Neural cell (in vitro differentiated cells): ENCODE measurements at regions not wholly inside any gene's neighbourhood (a gene's known extent, or its start where the extent isn't known, plus 50 kb on each side); places are given as distances from the start of the nearest gene placed in this dataset.

Experiments used
- EP300 ChIP-seq: fragments of 450-650 bp; conservative IDR thresholded peaks from 2 replicates; pipeline ENCODE4 v1.6.1; 2014; ENCODE audit warnings: antibody characterized with exemption, mild to moderate bottlenecking, moderate library complexity; ENCODE audit not compliant: poor library complexity, severe bottlenecking
- EZH2 ChIP-seq: fragments of 200-600, 300-800 bp; shearing (Covaris generic), sonication (generic); IDR thresholded peaks from 2 replicates; pipeline ENCODE4 v1.6.1; 2014; ENCODE audit warnings: antibody characterized with exemption, low read length, borderline replicate concordance, mild to moderate bottlenecking; ENCODE audit not compliant: insufficient read depth, poor library complexity, severe bottlenecking
- MXI1 ChIP-seq: fragments of 450-650 bp; conservative IDR thresholded peaks from 2 replicates; pipeline ENCODE4 v1.6.1; 2014; ENCODE audit warnings: antibody characterized with exemption, mild to moderate bottlenecking; ENCODE audit not compliant: poor library complexity, severe bottlenecking
- RAD21 ChIP-seq: fragments of 450-650 bp; conservative IDR thresholded peaks from 2 replicates; pipeline ENCODE4 v1.6.1; 2014; ENCODE audit warnings: antibody characterized with exemption, mild to moderate bottlenecking, moderate library complexity
- TF ChIP-seq, protein P1 (sequence below): fragments of 450-650 bp; IDR thresholded peaks from 2 replicates; pipeline ENCODE4 v1.5.1; 2014; ENCODE audit warnings: antibody characterized with exemption, mild to moderate bottlenecking, moderate library complexity; ENCODE audit not compliant: poor library complexity, severe bottlenecking

DNA sequence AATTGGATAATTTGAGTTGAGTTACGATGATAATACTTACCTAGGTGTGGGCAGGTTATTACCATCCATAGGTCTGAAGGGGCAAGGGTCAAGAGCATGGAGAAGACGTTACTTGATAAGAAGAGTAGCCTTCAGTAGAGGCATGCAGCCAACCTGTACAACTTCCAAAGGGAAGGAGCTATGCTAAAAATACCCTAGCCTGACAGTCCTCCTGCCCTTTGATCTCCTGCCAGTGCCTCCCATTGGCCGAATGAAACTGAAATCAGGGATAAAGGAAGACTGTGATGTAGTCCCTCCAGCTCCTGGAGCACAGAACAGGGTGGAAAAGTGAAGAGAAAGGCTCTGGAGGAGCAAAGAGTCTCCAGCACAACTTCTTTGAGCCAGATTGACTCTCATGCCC, 487.4 kb downstream of the ADCYAP1 start:
- TF ChIP-seq, protein P1, sequence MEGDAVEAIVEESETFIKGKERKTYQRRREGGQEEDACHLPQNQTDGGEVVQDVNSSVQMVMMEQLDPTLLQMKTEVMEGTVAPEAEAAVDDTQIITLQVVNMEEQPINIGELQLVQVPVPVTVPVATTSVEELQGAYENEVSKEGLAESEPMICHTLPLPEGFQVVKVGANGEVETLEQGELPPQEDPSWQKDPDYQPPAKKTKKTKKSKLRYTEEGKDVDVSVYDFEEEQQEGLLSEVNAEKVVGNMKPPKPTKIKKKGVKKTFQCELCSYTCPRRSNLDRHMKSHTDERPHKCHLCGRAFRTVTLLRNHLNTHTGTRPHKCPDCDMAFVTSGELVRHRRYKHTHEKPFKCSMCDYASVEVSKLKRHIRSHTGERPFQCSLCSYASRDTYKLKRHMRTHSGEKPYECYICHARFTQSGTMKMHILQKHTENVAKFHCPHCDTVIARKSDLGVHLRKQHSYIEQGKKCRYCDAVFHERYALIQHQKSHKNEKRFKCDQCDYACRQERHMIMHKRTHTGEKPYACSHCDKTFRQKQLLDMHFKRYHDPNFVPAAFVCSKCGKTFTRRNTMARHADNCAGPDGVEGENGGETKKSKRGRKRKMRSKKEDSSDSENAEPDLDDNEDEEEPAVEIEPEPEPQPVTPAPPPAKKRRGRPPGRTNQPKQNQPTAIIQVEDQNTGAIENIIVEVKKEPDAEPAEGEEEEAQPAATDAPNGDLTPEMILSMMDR, result no peak
- TF ChIP-seq EP300 (no peak), MXI1 (no peak), RAD21 (no peak), EZH2 (no peak)
